SK-N-SH (cell line): ENCODE measurements at regions not wholly inside any gene's neighbourhood (a gene's known extent, or its start where the extent isn't known, plus 50 kb on each side); places are given as distances from the start of the nearest gene placed in this dataset.

Source experiments
- CTCF ChIA-PET: fragments of 300-600, 350-600 bp; formaldehyde crosslinking; extraction: SDS; loops from one replicate; lab custom pipeline; 2021; lab: Yijun Ruan, JAX
- POLR2A ChIA-PET: fragments of 350-600 bp; sonication (Branson Sonifier 250); formaldehyde crosslinking; extraction: SDS; loops from one replicate; lab custom pipeline; 2020; ENCODE audit warnings: antibody characterized with exemption, inconsistent platforms; lab: Yijun Ruan, JAX
- DNase-seq: peaks from one replicate; pipeline ENCODE4 v3.0.0; 2012
- H2AFZ ChIP-seq: fragments of 200-600 bp; sonication (generic); 2 replicates; pipeline ENCODE4 v1.8.1; 2016; ENCODE audit warnings: antibody characterized with exemption, mild to moderate bottlenecking, low read depth
- H3F3A ChIP-seq: fragments of 200-600 bp; sonication (generic); replicated peaks from 2 replicates; pipeline ENCODE3; 2016; ENCODE audit warnings: antibody characterized with exemption, mild to moderate bottlenecking; ENCODE audit not compliant: insufficient read depth
- H3K27ac ChIP-seq, 2 experiments: fragments of 200-500 bp in 1 of 2; fragments of 200-600 bp in 1 of 2; sonication (Bioruptor generic) in 1 of 2; sonication (generic), shearing (Covaris generic) in 1 of 2; 2 replicates each; pipeline versions ENCODE4 v1.5.1 to v1.6.1; 2014 to 2016; ENCODE audit warnings: low read depth in 2 of 2, inconsistent platforms in 1 of 2, low read length in 1 of 2, mild to moderate bottlenecking in 1 of 2, mixed read lengths in 1 of 2
- H3K27me3 ChIP-seq: fragments of 200-600 bp; sonication (generic), shearing (Covaris generic); 2 replicates; pipeline ENCODE4 v1.6.1; 2016; ENCODE audit warnings: mixed run types; ENCODE audit not compliant: insufficient read depth
- H3K36me3 ChIP-seq, 2 experiments: fragments of 200-500 bp in 1 of 2; fragments of 200-600 bp in 1 of 2; sonication (Bioruptor generic) in 1 of 2; sonication (generic) in 1 of 2; replicated peaks in 1 of 2; 2 replicates each; pipeline versions ENCODE3 to v1.5.1; 2014 to 2016; ENCODE audit warnings: low read length in 1 of 2, mild to moderate bottlenecking in 1 of 2; ENCODE audit not compliant: insufficient read depth in 2 of 2, control insufficient read depth in 1 of 2
- H3K4me1 ChIP-seq, 2 experiments: fragments of 200-500 bp in 1 of 2; fragments of 200-600 bp in 1 of 2; sonication (Bioruptor generic) in 1 of 2; sonication (generic), shearing (Covaris generic) in 1 of 2; 2 replicates each; pipeline versions ENCODE4 v1.5.1 to v1.6.1; 2014 to 2016; ENCODE audit warnings: low read depth in 1 of 2, low read length in 1 of 2, mixed run types in 1 of 2; ENCODE audit not compliant: insufficient read depth in 2 of 2, control insufficient read depth in 1 of 2
- H3K4me2 ChIP-seq: fragments of 200-600 bp; sonication (generic), shearing (Covaris generic); 2 replicates; pipeline ENCODE4 v1.6.1; 2017; ENCODE audit warnings: mixed run types
- H3K4me3 ChIP-seq, 2 experiments: fragments of 200-500 bp in 1 of 2; fragments of 200-600 bp in 1 of 2; sonication (Bioruptor generic) in 1 of 2; sonication (generic), shearing (Covaris generic) in 1 of 2; 2 replicates each; pipeline versions ENCODE4 v1.5.1 to v1.8.1; 2014 to 2016; ENCODE audit warnings: low read depth in 2 of 2, inconsistent platforms in 1 of 2, low read length in 1 of 2, mild to moderate bottlenecking in 1 of 2, mixed read lengths in 1 of 2, moderate library complexity in 1 of 2
- H3K79me2 ChIP-seq: fragments of 200-600 bp; sonication (generic); 2 replicates; pipeline ENCODE4 v1.8.1; 2017; ENCODE audit warnings: mild to moderate bottlenecking; ENCODE audit not compliant: insufficient read depth
- H3K9ac ChIP-seq: fragments of 200-600 bp; sonication (generic); 2 replicates; pipeline ENCODE4 v1.6.1; 2017; ENCODE audit warnings: mixed run types
- H3K9me2 ChIP-seq: fragments of 200-600 bp; sonication (generic); 2 replicates; pipeline ENCODE4 v1.6.1; 2017; ENCODE audit warnings: mixed run types
- H3K9me3 ChIP-seq: fragments of 200-600 bp; sonication (generic); 2 replicates; pipeline ENCODE4 v1.6.1; 2017; ENCODE audit warnings: mixed run types, mild to moderate bottlenecking, moderate library complexity
- H4K20me1 ChIP-seq: fragments of 200-600 bp; sonication (generic); 2 replicates; pipeline ENCODE4 v1.6.1; 2017; ENCODE audit warnings: mild to moderate bottlenecking, mixed run types; ENCODE audit not compliant: insufficient read depth
- CHD2 ChIP-seq: fragments of 150-350 bp; IDR thresholded peaks from 2 replicates; pipeline ENCODE4 v1.6.1; 2018; ENCODE audit warnings: low read length; ENCODE audit not compliant: partially characterized antibody
- ELF1 ChIP-seq: IDR thresholded peaks from 2 replicates; pipeline ENCODE4 v1.4.0; 2012
- EZH2phosphoT487 ChIP-seq: fragments of 200-600 bp; sonication (generic); IDR thresholded peaks from 2 replicates; pipeline ENCODE4 v1.6.1; 2017; ENCODE audit warnings: low read depth, mixed run types, mild to moderate bottlenecking, antibody characterized with exemption, moderate library complexity, borderline replicate concordance
- FOSL2 ChIP-seq: IDR thresholded peaks from 2 replicates; pipeline ENCODE4 v1.4.0; 2012; ENCODE audit warnings: low read depth, mild to moderate bottlenecking, moderate library complexity, borderline replicate concordance
- FOXJ3 ChIP-seq: sonication (generic); formaldehyde crosslinking; IDR thresholded peaks from 2 replicates; pipeline ENCODE4 v1.5.1; 2020; ENCODE audit warnings: mild to moderate bottlenecking, missing genetic modification reagents
- JUND ChIP-seq: IDR thresholded peaks from 2 replicates; pipeline ENCODE4 v1.4.0; 2012
- MAX ChIP-seq: IDR thresholded peaks from 2 replicates; pipeline ENCODE4 v1.4.0; 2012; ENCODE audit warnings: low read depth
- MEF2A ChIP-seq: IDR thresholded peaks from 2 replicates; pipeline ENCODE4 v1.4.0; 2012; ENCODE audit warnings: low read depth, borderline replicate concordance
- MXI1 ChIP-seq: IDR thresholded peaks from 2 replicates; pipeline ENCODE4 v1.6.1; 2012; ENCODE audit warnings: mild to moderate bottlenecking, low read depth, low read length, improper control_type of control experiment
- NFIC ChIP-seq: IDR thresholded peaks from 2 replicates; pipeline ENCODE4 v1.4.0; 2012; ENCODE audit warnings: borderline replicate concordance
- POLR2AphosphoS5 ChIP-seq: IDR thresholded peaks from 2 replicates; pipeline ENCODE4 v1.6.1; 2012; ENCODE audit warnings: low read depth, low read length
- RAD21 ChIP-seq: IDR thresholded peaks from 2 replicates; pipeline ENCODE4 v1.6.1; 2012; ENCODE audit warnings: mild to moderate bottlenecking, low read length
- RCOR1 ChIP-seq: fragments of 150-350 bp; IDR thresholded peaks from 2 replicates; pipeline ENCODE4 v1.6.1; 2017; ENCODE audit warnings: antibody characterized with exemption, low read length
- REST ChIP-seq: IDR thresholded peaks from 2 replicates; pipeline ENCODE4 v1.6.1; 2012; ENCODE audit warnings: mild to moderate bottlenecking, low read depth, low read length, moderate library complexity
- RFX5 ChIP-seq: IDR thresholded peaks from 2 replicates; pipeline ENCODE4 v1.6.1; 2012; ENCODE audit warnings: mild to moderate bottlenecking, improper control_type of control experiment, low read length
- RXRA ChIP-seq: IDR thresholded peaks from 2 replicates; pipeline ENCODE4 v1.4.0; 2012; ENCODE audit warnings: low read depth, mild to moderate bottlenecking, borderline replicate concordance
- SMC3 ChIP-seq: IDR thresholded peaks from 2 replicates; pipeline ENCODE4 v1.6.1; 2012; ENCODE audit warnings: low read depth, low read length, improper control_type of control experiment
- TCF12 ChIP-seq: IDR thresholded peaks from 2 replicates; pipeline ENCODE4 v1.4.0; 2012
- TEAD4 ChIP-seq: IDR thresholded peaks from 2 replicates; pipeline ENCODE4 v1.4.0; 2012; ENCODE audit warnings: mild to moderate bottlenecking, borderline replicate concordance; ENCODE audit not compliant: insufficient read depth
- USF1 ChIP-seq: IDR thresholded peaks from 2 replicates; pipeline ENCODE4 v1.4.0; 2012; ENCODE audit warnings: low read depth, borderline replicate concordance
- WGBS: methylation state at CpG from one replicate; pipeline ENCODE4 v1.1.6; 2017; ENCODE audit warnings: low lambda C conversion rate; 5-methylcytosine and 5-hydroxymethylcytosine counted together

- Histone ChIP-seq H3K27me3 (no peaks in the 10 kb centered on the region), H3K4me2 (no peak overlapping the region), H3K9me2 (no peaks in the 10 kb centered on the region), H3K79me2 (no peaks in the 10 kb centered on the region), H3F3A (no peaks in the 10 kb centered on the region), H2AFZ (no peak overlapping the region), H3K4me1 (peaks cover 0 to 4% of the 10 kb centered on the region in 2 experiments; a peak in 1 of 4 replicates), H4K20me1 (no peaks in the 10 kb centered on the region), H3K36me3 (no peaks in the 10 kb centered on the region), H3K9me3 (no peaks in the 10 kb centered on the region), H3K4me3 (no peak overlapping the region), H3K9ac (no peak overlapping the region), H3K27ac (no peak overlapping the region)
- 54% methylated on average over 12 of the region's 14 CpGs for WGBS
- CTCF ChIA-PET, result interaction anchor here (1.1 to 2.9 kb wide), 2 partner anchors 16 to 53 kb away, joined by 3 to 9 read pairs; no protein-coding TSS in a partner anchor
- POLR2A ChIA-PET, result no interaction called here
- TF ChIP-seq RFX5 (no peak), TCF12 (no peak), MAX (no peak), POLR2AphosphoS5 (no peak), RAD21 (no peak), FOXJ3 (CRISPR knock-in tag) (no peak)
- no peak for DNase-seq
These were observed 72.0 kb upstream of the IQSEC1 start for GRCh38 chr3:13145131-13145825.

GRCh38 chr3:13144163-13145023 lies 71.2 kb upstream of the IQSEC1 start:
- Histone ChIP-seq H3K9ac (no peak overlapping the region), H2AFZ (no peak overlapping the region), H3K27me3 (no peaks in the 10 kb centered on the region), H3K4me3 (no peak overlapping the region), H3K4me1 (peaks cover 0 to 4% of the 10 kb centered on the region in 2 experiments; a peak in 1 of 4 replicates), H3K9me3 (no peaks in the 10 kb centered on the region), H3K36me3 (no peaks in the 10 kb centered on the region), H3K27ac (no peak overlapping the region), H3K4me2 (no peak overlapping the region), H3K79me2 (no peaks in the 10 kb centered on the region), H4K20me1 (no peaks in the 10 kb centered on the region), H3F3A (no peaks in the 10 kb centered on the region), H3K9me2 (no peaks in the 10 kb centered on the region)
- POLR2A ChIA-PET, result no interaction called here
- CTCF ChIA-PET, result interaction anchor here (1.1 kb wide), 1 partner anchor 17 kb away, joined by 3 read pairs; no protein-coding TSS in a partner anchor
- WGBS, result 51% methylated on average over 20 of the region's 25 CpGs
- no peak for DNase-seq
- TF ChIP-seq RXRA (no peak), RAD21 (no peak), USF1 (no peak), JUND (no peak), CHD2 (no peak), MAX (no peak), REST (no peak), EZH2phosphoT487 (no peak), MXI1 (no peak), TEAD4 (no peak), FOSL2 (no peak), TCF12 (no peak), MEF2A (no peak), NFIC (no peak), SMC3 (no peak), RCOR1 (no peak), ELF1 (no peak), FOXJ3 (CRISPR knock-in tag) (no peak)
